GM23248 (cell line): ENCODE measurements at regions not wholly inside any gene's neighbourhood (a gene's known extent, or its start where the extent isn't known, plus 50 kb on each side); places are given as distances from the start of the nearest gene placed in this dataset.

ENCODE experiments used
- EZH2 ChIP-seq: fragments of 200-600 bp; sonication (generic); IDR thresholded peaks from 2 replicates; pipeline ENCODE4 v1.6.1; 2018; ENCODE audit warnings: antibody characterized with exemption, mild to moderate bottlenecking; ENCODE audit not compliant: insufficient read depth, poor library complexity, severe bottlenecking
- EZH2phosphoT487 ChIP-seq: fragments of 200-600 bp; sonication (generic); IDR thresholded peaks from 2 replicates; pipeline ENCODE4 v1.6.1; 2018; ENCODE audit warnings: antibody characterized with exemption, moderate library complexity, mild to moderate bottlenecking, low read depth; ENCODE audit not compliant: insufficient read depth

- no peak for TF ChIP-seq EZH2phosphoT487
- no peak for TF ChIP-seq EZH2
These were observed 878.1 kb downstream of the NLGN4Y start for GRCh38 chrY:15402451-15402850.
